ACC112 (cell line): ENCODE measurements at regions not wholly inside any gene's neighbourhood (a gene's known extent, or its start where the extent isn't known, plus 50 kb on each side); places are given as distances from the start of the nearest gene placed in this dataset.

Experiments
- H2AFZ ChIP-seq: fragments of 200-600 bp; sonication (generic); one replicate; pipeline ENCODE4 v1.6.0; 2017; ENCODE audit warnings: antibody characterized with exemption, low read length; ENCODE audit not compliant: unreplicated experiment
- H3K27ac ChIP-seq: fragments of 200-600 bp; sonication (generic); 2 replicates; pipeline ENCODE4 v1.5.1; 2014; ENCODE audit warnings: low read depth, mild to moderate bottlenecking, antibody characterized with exemption, low read length, moderate library complexity
- H3K27me3 ChIP-seq: fragments of 200-600 bp; sonication (generic); 2 replicates; pipeline ENCODE4 v1.6.1; 2014; ENCODE audit warnings: mild to moderate bottlenecking, antibody characterized with exemption, low read length, moderate library complexity, mixed read lengths; ENCODE audit not compliant: insufficient read depth
- H3K36me3 ChIP-seq: fragments of 200-600 bp; sonication (generic); 2 replicates; pipeline ENCODE4 v1.6.1; 2016; ENCODE audit warnings: mild to moderate bottlenecking, antibody characterized with exemption, low read length, moderate library complexity, mixed read lengths; ENCODE audit not compliant: insufficient read depth
- H3K4me1 ChIP-seq: fragments of 200-600 bp; sonication (generic); one replicate; pipeline ENCODE4 v1.6.1; 2016; ENCODE audit warnings: low read length, mixed read lengths; ENCODE audit not compliant: insufficient read depth, unreplicated experiment, control insufficient read depth
- H3K4me3 ChIP-seq: fragments of 200-600 bp; sonication (generic); 2 replicates; pipeline ENCODE4 v1.5.1; 2014; ENCODE audit warnings: mild to moderate bottlenecking, low read depth, low read length
- H3K79me2 ChIP-seq: fragments of 200-600 bp; sonication (generic); one replicate; pipeline ENCODE4 v1.6.0; 2016; ENCODE audit warnings: low read length; ENCODE audit not compliant: control insufficient read depth, unreplicated experiment, insufficient read depth

- Histone ChIP-seq H3K79me2 (no peaks in the 10 kb centered on the region), H3K4me1 (no peaks in the 10 kb centered on the region), H2AFZ (no peak overlapping the region), H3K27me3 (no peaks in the 10 kb centered on the region; the same call in 1 of the 2 replicates), H3K4me3 (no peak overlapping the region), H3K27ac (no peak overlapping the region), H3K36me3 (no peaks in the 10 kb centered on the region)
Observed at GRCh38 chr12:32030151-32030550, 70.9 kb downstream of the RESF1 start.

GRCh38 chr12:32030676-32031075, 71.5 kb downstream of the RESF1 start:
- no peak overlapping the region for H2AFZ ChIP-seq
- no peaks in the 10 kb centered on the region for H3K79me2 ChIP-seq
- H3K4me1 ChIP-seq = no peaks in the 10 kb centered on the region
- no peaks in the 10 kb centered on the region; the same call in 1 of the 2 replicates for H3K27me3 ChIP-seq
- H3K27ac ChIP-seq = no peak overlapping the region
- no peak overlapping the region for H3K4me3 ChIP-seq
- no peaks in the 10 kb centered on the region for H3K36me3 ChIP-seq

GRCh38 chr12:32031109-32031508, 71.9 kb downstream of the RESF1 start:
- H3K79me2 ChIP-seq = no peaks in the 10 kb centered on the region
- no peak overlapping the region for H3K27ac ChIP-seq
- no peak overlapping the region for H3K4me3 ChIP-seq
- no peaks in the 10 kb centered on the region for H3K36me3 ChIP-seq
- H3K27me3 ChIP-seq = no peaks in the 10 kb centered on the region; the same call in 1 of the 2 replicates
- no peak overlapping the region for H2AFZ ChIP-seq
- no peaks in the 10 kb centered on the region for H3K4me1 ChIP-seq

- no peaks in the 10 kb centered on the region for H3K36me3 ChIP-seq
- no peaks in the 10 kb centered on the region for H3K79me2 ChIP-seq
- no peaks in the 10 kb centered on the region for H3K4me1 ChIP-seq
- H3K27me3 ChIP-seq = no peaks in the 10 kb centered on the region; the same call in 1 of the 2 replicates
- H3K4me3 ChIP-seq = no peak overlapping the region
- no peak overlapping the region for H3K27ac ChIP-seq
- H2AFZ ChIP-seq = no peak overlapping the region
Observed at GRCh38 chr12:32032205-32032810, 73.1 kb downstream of the RESF1 start.

- Histone ChIP-seq H3K79me2 (no peaks in the 10 kb centered on the region), H3K27ac (no peak overlapping the region), H3K36me3 (no peaks in the 10 kb centered on the region), H3K4me3 (no peak overlapping the region), H2AFZ (no peak overlapping the region), H3K27me3 (no peaks in the 10 kb centered on the region; the same call in 1 of the 2 replicates), H3K4me1 (no peaks in the 10 kb centered on the region)
Observed at GRCh38 chr12:32033406-32033805, 73.2 kb upstream of the BICD1 start.

GRCh38 chr12:32034045-32034444, 72.6 kb upstream of the BICD1 start:
- H3K79me2 ChIP-seq = no peaks in the 10 kb centered on the region
- H3K27me3 ChIP-seq = no peaks in the 10 kb centered on the region; the same call in 1 of the 2 replicates
- H3K27ac ChIP-seq = no peak overlapping the region
- no peak overlapping the region for H2AFZ ChIP-seq
- H3K36me3 ChIP-seq = no peaks in the 10 kb centered on the region
- H3K4me1 ChIP-seq = no peaks in the 10 kb centered on the region
- no peak overlapping the region for H3K4me3 ChIP-seq

- Histone ChIP-seq H3K4me3 (no peak overlapping the region), H3K4me1 (no peaks in the 10 kb centered on the region), H3K36me3 (no peaks in the 10 kb centered on the region), H3K27ac (no peak overlapping the region), H3K79me2 (no peaks in the 10 kb centered on the region), H3K27me3 (no peaks in the 10 kb centered on the region; the same call in 1 of the 2 replicates), H2AFZ (no peak overlapping the region)
Observed at GRCh38 chr12:32036477-32037263, 70.0 kb upstream of the BICD1 start.

GRCh38 chr12:32039347-32039746, 67.3 kb upstream of the BICD1 start:
- no peaks in the 10 kb centered on the region for H3K79me2 ChIP-seq
- no peaks in the 10 kb centered on the region for H3K27me3 ChIP-seq
- H3K4me1 ChIP-seq = no peaks in the 10 kb centered on the region
- no peak overlapping the region for H3K4me3 ChIP-seq
- no peak overlapping the region for H2AFZ ChIP-seq
- H3K27ac ChIP-seq = no peak overlapping the region
- no peaks in the 10 kb centered on the region for H3K36me3 ChIP-seq

GRCh38 chr12:32039917-32040575, 66.6 kb upstream of the BICD1 start:
- Histone ChIP-seq H3K79me2 (no peaks in the 10 kb centered on the region), H3K27ac (no peak overlapping the region), H3K4me1 (no peaks in the 10 kb centered on the region), H3K36me3 (no peaks in the 10 kb centered on the region), H3K27me3 (no peaks in the 10 kb centered on the region), H3K4me3 (no peak overlapping the region), H2AFZ (no peak overlapping the region)

GRCh38 chr12:32043928-32044549, 62.6 kb upstream of the BICD1 start:
- Histone ChIP-seq H2AFZ (no peak overlapping the region), H3K79me2 (no peaks in the 10 kb centered on the region), H3K27me3 (no peaks in the 10 kb centered on the region), H3K36me3 (no peaks in the 10 kb centered on the region), H3K27ac (no peak overlapping the region), H3K4me1 (no peaks in the 10 kb centered on the region), H3K4me3 (no peak overlapping the region)
